SK-N-MC (cell line): ENCODE measurements at regions not wholly inside any gene's neighbourhood (a gene's known extent, or its start where the extent isn't known, plus 50 kb on each side); places are given as distances from the start of the nearest gene placed in this dataset.

Source experiments
- EZH2 ChIP-seq: fragments of 200-600 bp; sonication (generic); IDR thresholded peaks from one replicate; pipeline ENCODE4 v1.6.1; 2017; ENCODE audit warnings: antibody characterized with exemption
- POLR2AphosphoS5 ChIP-seq: IDR thresholded peaks from 2 replicates; pipeline ENCODE4 v1.6.1; 2012; ENCODE audit warnings: mild to moderate bottlenecking, low read depth, low read length, borderline replicate concordance

DNA sequence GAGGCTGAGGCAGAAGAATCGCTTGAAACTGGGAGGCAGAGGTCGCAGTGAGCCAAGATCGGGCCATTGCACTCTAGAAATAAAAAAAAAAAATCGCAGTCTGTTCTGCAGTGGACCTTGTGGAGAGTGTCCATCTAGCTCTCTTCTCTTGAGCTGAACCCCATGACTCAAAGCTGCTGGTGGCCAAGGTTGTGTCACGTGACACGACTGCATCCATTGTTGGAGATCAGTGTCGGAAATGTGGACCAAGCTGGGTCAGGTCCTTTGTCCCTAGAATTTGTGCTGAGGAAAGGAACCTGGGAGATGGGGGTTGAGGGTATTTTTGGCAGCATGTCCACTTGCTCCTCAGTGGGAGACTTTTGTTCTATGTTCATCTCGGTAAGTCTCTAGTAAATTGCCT is 564.8 kb upstream of the CDH4 start:
- TF ChIP-seq EZH2 (no peak), POLR2AphosphoS5 (no peak)
